ENCODE measurements at regions not wholly inside any gene's neighbourhood (a gene's known extent, or its start where the extent isn't known, plus 50 kb on each side); places are given as distances from the start of the nearest gene placed in this dataset.

- TF ChIP-seq, protein P1, sequence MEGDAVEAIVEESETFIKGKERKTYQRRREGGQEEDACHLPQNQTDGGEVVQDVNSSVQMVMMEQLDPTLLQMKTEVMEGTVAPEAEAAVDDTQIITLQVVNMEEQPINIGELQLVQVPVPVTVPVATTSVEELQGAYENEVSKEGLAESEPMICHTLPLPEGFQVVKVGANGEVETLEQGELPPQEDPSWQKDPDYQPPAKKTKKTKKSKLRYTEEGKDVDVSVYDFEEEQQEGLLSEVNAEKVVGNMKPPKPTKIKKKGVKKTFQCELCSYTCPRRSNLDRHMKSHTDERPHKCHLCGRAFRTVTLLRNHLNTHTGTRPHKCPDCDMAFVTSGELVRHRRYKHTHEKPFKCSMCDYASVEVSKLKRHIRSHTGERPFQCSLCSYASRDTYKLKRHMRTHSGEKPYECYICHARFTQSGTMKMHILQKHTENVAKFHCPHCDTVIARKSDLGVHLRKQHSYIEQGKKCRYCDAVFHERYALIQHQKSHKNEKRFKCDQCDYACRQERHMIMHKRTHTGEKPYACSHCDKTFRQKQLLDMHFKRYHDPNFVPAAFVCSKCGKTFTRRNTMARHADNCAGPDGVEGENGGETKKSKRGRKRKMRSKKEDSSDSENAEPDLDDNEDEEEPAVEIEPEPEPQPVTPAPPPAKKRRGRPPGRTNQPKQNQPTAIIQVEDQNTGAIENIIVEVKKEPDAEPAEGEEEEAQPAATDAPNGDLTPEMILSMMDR (IDR thresholded peaks at IDR 0.05) = no peak
- no peak for TF ChIP-seq POLR2A (IDR thresholded peaks at IDR 0.05)
Measured at GRCh38 chr7:85447004-85447403, 260.1 kb upstream of the SEMA3D start.
